ENCODE measurements at regions not wholly inside any gene's neighbourhood (a gene's known extent, or its start where the extent isn't known, plus 50 kb on each side); places are given as distances from the start of the nearest gene placed in this dataset.

DNA sequence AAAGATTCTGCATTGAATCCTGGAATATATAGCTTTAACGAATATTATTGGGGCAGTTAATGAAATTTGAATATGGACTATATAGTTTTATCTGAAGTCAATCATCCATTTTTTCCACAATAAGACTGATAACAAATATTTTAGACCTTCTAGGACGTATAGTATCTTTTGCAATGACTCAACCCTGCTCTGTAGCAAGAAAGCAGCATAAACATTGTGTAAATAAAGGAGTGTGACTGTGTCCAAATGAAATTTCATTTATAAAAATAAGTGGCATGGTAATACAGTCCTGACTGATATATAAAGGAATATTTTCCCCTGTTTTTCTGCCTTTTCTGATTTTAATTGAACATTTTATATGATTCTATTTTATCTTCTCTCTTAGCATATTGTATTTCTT, 947.7 kb upstream of the SLIT2 start:
- Histone ChIP-seq H4K20me1 (ENCODE audit: insufficient read depth) (no peaks in the 10 kb centered on the region), H3K27me3 (ENCODE audit: insufficient read depth, low read depth) (no peaks in the 10 kb centered on the region), H3K9me3 (ENCODE audit: insufficient read depth, low read depth) (no peaks in the 10 kb centered on the region), H3F3A (ENCODE audit: insufficient read depth, low read depth) (no peaks in the 10 kb centered on the region), H2AFZ (no peak overlapping the region), H3K36me3 (ENCODE audit: low read depth) (no peaks in the 10 kb centered on the region), H3K27ac (no peak overlapping the region), H3K79me2 (ENCODE audit: low read depth) (no peaks in the 10 kb centered on the region), H3K9me2 (ENCODE audit: insufficient read depth) (no peaks in the 10 kb centered on the region), H3K4me3 (no peak overlapping the region), H3K4me2 (no peak overlapping the region), H3K4me1 (replicated peaks; ENCODE audit: insufficient read depth) (no peaks in the 10 kb centered on the region)
- CTCF ChIA-PET = no interaction called here
- no TSS peak for BruUV-seq (replicated peaks)
- POLR2A ChIA-PET (ENCODE audit: unreplicated experiment) = no interaction called here
- DNase-seq = no peak
- intact Hi-C loops (cut with micrococcal nuclease; ENCODE audit: unreplicated experiment) = no loop called here
- no peak for TF ChIP-seq EZH2 (IDR thresholded peaks at IDR 0.05; ENCODE audit: low read depth)
- TF ChIP-seq, protein P1, sequence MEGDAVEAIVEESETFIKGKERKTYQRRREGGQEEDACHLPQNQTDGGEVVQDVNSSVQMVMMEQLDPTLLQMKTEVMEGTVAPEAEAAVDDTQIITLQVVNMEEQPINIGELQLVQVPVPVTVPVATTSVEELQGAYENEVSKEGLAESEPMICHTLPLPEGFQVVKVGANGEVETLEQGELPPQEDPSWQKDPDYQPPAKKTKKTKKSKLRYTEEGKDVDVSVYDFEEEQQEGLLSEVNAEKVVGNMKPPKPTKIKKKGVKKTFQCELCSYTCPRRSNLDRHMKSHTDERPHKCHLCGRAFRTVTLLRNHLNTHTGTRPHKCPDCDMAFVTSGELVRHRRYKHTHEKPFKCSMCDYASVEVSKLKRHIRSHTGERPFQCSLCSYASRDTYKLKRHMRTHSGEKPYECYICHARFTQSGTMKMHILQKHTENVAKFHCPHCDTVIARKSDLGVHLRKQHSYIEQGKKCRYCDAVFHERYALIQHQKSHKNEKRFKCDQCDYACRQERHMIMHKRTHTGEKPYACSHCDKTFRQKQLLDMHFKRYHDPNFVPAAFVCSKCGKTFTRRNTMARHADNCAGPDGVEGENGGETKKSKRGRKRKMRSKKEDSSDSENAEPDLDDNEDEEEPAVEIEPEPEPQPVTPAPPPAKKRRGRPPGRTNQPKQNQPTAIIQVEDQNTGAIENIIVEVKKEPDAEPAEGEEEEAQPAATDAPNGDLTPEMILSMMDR (conservative IDR thresholded peaks at IDR 0.05) = no peak

DNA sequence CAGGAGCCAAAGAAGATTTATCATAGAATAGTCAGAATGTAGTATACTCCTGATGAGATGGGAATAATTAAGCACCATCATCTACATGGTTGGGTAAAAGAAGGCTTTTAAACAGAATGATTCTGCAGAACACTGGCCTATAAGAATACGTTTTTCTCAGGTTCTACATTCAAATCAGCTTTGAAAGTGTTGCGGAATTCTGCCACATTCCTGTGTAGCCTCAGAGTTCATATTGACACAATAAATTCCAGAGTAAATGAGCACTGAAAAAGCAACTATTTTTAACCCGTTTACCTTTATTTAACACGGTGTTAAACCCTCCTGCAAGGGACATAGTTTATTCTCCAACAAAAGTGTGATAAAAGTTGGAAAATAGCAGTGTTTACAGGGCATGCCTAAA, 950.2 kb upstream of the SLIT2 start:
- CTCF ChIA-PET = no interaction called here
- no peak overlapping the region for H3K4me3 ChIP-seq

DNA sequence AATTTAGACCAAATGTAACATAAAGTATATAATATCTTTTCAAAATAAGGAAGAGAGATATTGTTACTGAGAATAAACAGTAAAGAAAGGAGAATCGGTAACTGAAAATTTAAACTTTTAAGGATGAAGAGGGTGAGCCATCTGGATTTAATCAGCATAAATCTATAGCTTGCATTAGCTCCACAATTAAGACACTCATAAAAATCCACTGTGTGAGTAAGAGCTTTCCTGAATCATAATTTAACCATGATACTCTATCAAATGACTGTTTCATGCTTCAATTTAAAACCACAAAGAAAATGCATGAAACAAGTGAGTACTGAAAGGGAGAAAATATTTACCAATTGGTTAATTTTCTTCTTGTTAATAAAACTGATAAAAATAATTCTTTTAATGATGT, 951.5 kb upstream of the SLIT2 start:
- POLR2A ChIA-PET (ENCODE audit: unreplicated experiment) = no interaction called here
- Histone ChIP-seq H3K9me3 (ENCODE audit: insufficient read depth, low read depth) (no peaks in the 10 kb centered on the region), H3K27me3 (ENCODE audit: insufficient read depth, low read depth) (no peaks in the 10 kb centered on the region), H3K27ac (no peak overlapping the region), H2AFZ (no peak overlapping the region), H3K4me1 (replicated peaks; ENCODE audit: insufficient read depth) (no peaks in the 10 kb centered on the region), H3F3A (ENCODE audit: insufficient read depth, low read depth) (no peaks in the 10 kb centered on the region), H3K4me2 (no peak overlapping the region), H3K9me2 (ENCODE audit: insufficient read depth) (no peaks in the 10 kb centered on the region), H3K79me2 (ENCODE audit: low read depth) (no peaks in the 10 kb centered on the region), H3K36me3 (ENCODE audit: low read depth) (no peaks in the 10 kb centered on the region), H3K4me3 (no peak overlapping the region), H4K20me1 (ENCODE audit: insufficient read depth) (no peaks in the 10 kb centered on the region)
- intact Hi-C loops (cut with micrococcal nuclease; ENCODE audit: unreplicated experiment) = no loop called here
- TF ChIP-seq, protein P1 (conservative IDR thresholded peaks at IDR 0.05) = no peak
- TF ChIP-seq EZH2 (IDR thresholded peaks at IDR 0.05; ENCODE audit: low read depth) = no peak
- DNase-seq = no peak
- CTCF ChIA-PET = no interaction called here
- no TSS peak for BruUV-seq (replicated peaks)

More for the DNA sequence above, 950.2 kb upstream of the SLIT2 start:
- Histone ChIP-seq H3K4me2 (no peak overlapping the region), H3K27me3 (ENCODE audit: insufficient read depth, low read depth) (no peaks in the 10 kb centered on the region), H4K20me1 (ENCODE audit: insufficient read depth) (no peaks in the 10 kb centered on the region), H3K27ac (no peak overlapping the region), H3K36me3 (ENCODE audit: low read depth) (no peaks in the 10 kb centered on the region), H3K9me2 (ENCODE audit: insufficient read depth) (no peaks in the 10 kb centered on the region), H2AFZ (no peak overlapping the region), H3K4me1 (replicated peaks; ENCODE audit: insufficient read depth) (no peaks in the 10 kb centered on the region), H3K79me2 (ENCODE audit: low read depth) (no peaks in the 10 kb centered on the region), H3K9me3 (ENCODE audit: insufficient read depth, low read depth) (no peaks in the 10 kb centered on the region), H3F3A (ENCODE audit: insufficient read depth, low read depth) (no peaks in the 10 kb centered on the region)
- POLR2A ChIA-PET (ENCODE audit: unreplicated experiment) = no interaction called here
- DNase-seq = no peak
- TF ChIP-seq EZH2 (IDR thresholded peaks at IDR 0.05; ENCODE audit: low read depth) = no peak
- TF ChIP-seq, protein P1 (conservative IDR thresholded peaks at IDR 0.05) = no peak
- intact Hi-C loops (cut with micrococcal nuclease; ENCODE audit: unreplicated experiment) = no loop called here
- BruUV-seq (replicated peaks) = no TSS peak

Data from PC-9 (cell line).